KMS-11 (cell line): ENCODE measurements at regions not wholly inside any gene's neighbourhood (a gene's known extent, or its start where the extent isn't known, plus 50 kb on each side); places are given as distances from the start of the nearest gene placed in this dataset.

Experiments used
- H2AFZ ChIP-seq: fragments of 200-600 bp; sonication (generic); 2 replicates; pipeline ENCODE4 v1.6.1; 2016; ENCODE audit warnings: antibody characterized with exemption, mixed run types, low read depth
- H3K27ac ChIP-seq: fragments of 200-600 bp; sonication (generic); 2 replicates; pipeline ENCODE4 v1.6.1; 2016; ENCODE audit warnings: mild to moderate bottlenecking, mixed run types
- H3K27me3 ChIP-seq: fragments of 200-600 bp; sonication (generic); 2 replicates; pipeline ENCODE4 v1.6.1; 2017; ENCODE audit warnings: mild to moderate bottlenecking, low read depth, mixed run types, moderate library complexity; ENCODE audit not compliant: insufficient read depth
- H3K36me3 ChIP-seq: fragments of 200-600 bp; sonication (generic); 2 replicates; pipeline ENCODE4 v1.6.1; 2017; ENCODE audit warnings: mild to moderate bottlenecking, mixed run types; ENCODE audit not compliant: insufficient read depth
- H3K4me1 ChIP-seq: fragments of 200-600 bp; sonication (generic); 2 replicates; pipeline ENCODE4 v1.6.1; 2016; ENCODE audit warnings: mild to moderate bottlenecking, low read depth, mixed run types; ENCODE audit not compliant: poor library complexity, severe bottlenecking
- H3K4me2 ChIP-seq: fragments of 200-600 bp; sonication (generic); 2 replicates; pipeline ENCODE4 v1.7.0; 2016; ENCODE audit warnings: mild to moderate bottlenecking, mixed run types
- H3K4me3 ChIP-seq: fragments of 200-600 bp; sonication (generic); IDR thresholded peaks from 2 replicates; pipeline ENCODE4 v1.6.1; 2017; ENCODE audit warnings: low read depth, low read length, mixed read lengths; ENCODE audit not compliant: insufficient read depth
- H3K79me2 ChIP-seq: fragments of 200-600 bp; sonication (generic); 2 replicates; pipeline ENCODE4 v1.6.1; 2016; ENCODE audit warnings: low read depth, mixed run types; ENCODE audit not compliant: insufficient read depth
- H3K9ac ChIP-seq: fragments of 200-600 bp; sonication (generic); 2 replicates; pipeline ENCODE4 v1.6.1; 2016; ENCODE audit warnings: mild to moderate bottlenecking, mixed run types
- H4K20me1 ChIP-seq: fragments of 200-600 bp; sonication (generic); 2 replicates; pipeline ENCODE4 v1.6.1; 2016; ENCODE audit warnings: mild to moderate bottlenecking, mixed run types; ENCODE audit not compliant: insufficient read depth
- TF ChIP-seq, protein P1 (sequence below): fragments of 200-600 bp; sonication (generic); conservative IDR thresholded peaks from 2 replicates; pipeline ENCODE4 v1.6.1; 2017; ENCODE audit warnings: low read depth, mild to moderate bottlenecking, antibody characterized with exemption, low read length, moderate library complexity, mixed read lengths

DNA sequence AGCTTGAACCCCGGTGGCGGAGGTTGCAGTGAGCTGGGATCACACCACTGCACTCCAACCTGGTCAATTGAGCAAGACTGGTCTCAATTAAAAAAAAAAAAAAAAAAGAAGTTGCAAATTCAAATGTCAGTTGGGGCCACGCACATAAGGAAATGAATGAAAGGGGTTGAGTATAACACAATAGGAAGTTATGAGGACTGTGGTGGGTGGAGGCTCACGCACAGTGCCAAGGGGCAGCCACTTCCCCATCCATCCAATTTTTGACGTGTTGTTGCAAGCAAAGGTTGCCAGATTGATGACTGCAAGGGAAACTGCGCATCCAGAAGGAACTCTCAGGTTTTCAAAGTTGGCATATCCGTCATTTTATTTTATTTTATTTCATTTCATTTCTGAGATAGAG lies 532.2 kb downstream of the NTRK3 start:
- no peak overlapping the region for H3K4me3 ChIP-seq
- no peak overlapping the region for H2AFZ ChIP-seq
- H4K20me1 ChIP-seq, result no peaks in the 10 kb centered on the region
- H3K36me3 ChIP-seq, result no peaks in the 10 kb centered on the region
- H3K79me2 ChIP-seq, result no peaks in the 10 kb centered on the region
- H3K27me3 ChIP-seq, result no peaks in the 10 kb centered on the region
- no peak overlapping the region for H3K4me2 ChIP-seq
- no peak overlapping the region for H3K9ac ChIP-seq
- H3K4me1 ChIP-seq, result no peaks in the 10 kb centered on the region
- TF ChIP-seq, protein P1, sequence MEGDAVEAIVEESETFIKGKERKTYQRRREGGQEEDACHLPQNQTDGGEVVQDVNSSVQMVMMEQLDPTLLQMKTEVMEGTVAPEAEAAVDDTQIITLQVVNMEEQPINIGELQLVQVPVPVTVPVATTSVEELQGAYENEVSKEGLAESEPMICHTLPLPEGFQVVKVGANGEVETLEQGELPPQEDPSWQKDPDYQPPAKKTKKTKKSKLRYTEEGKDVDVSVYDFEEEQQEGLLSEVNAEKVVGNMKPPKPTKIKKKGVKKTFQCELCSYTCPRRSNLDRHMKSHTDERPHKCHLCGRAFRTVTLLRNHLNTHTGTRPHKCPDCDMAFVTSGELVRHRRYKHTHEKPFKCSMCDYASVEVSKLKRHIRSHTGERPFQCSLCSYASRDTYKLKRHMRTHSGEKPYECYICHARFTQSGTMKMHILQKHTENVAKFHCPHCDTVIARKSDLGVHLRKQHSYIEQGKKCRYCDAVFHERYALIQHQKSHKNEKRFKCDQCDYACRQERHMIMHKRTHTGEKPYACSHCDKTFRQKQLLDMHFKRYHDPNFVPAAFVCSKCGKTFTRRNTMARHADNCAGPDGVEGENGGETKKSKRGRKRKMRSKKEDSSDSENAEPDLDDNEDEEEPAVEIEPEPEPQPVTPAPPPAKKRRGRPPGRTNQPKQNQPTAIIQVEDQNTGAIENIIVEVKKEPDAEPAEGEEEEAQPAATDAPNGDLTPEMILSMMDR, result no peak
- no peak overlapping the region for H3K27ac ChIP-seq

DNA sequence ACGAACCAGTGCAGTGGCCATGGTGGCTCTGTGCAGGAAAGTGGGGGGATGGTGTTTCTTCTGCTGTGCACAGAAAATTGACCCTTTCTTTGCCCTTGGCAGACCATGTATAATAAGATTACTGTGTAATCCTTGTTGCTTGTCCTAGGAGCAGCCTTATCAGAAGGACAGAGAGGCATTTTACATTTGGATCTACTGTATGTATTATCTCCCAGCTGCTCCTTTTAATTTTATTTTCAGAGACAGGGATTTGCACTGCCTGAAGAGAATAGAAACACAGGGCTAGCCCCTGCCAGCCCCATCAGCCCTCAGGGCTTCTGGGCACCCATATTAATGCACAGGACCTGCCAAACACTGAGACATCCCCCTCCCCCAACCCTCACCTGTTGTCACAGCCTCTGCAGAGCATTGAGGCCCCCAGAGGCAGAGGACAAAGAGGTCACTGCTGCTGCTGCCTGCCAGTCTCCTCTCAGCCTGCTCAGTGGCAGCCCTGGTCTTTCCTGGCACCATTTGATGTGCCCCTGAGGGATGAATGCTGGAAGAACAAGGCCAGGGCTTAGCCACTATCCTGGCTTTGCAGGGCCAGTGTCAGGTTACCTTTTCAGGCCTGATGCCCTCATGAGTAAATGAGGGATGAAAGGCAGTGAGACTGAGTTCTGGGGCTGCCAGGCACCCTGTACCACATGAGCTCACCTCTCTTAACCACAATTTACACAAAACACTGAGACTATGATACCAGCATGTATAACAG lies 533.4 kb downstream of the NTRK3 start:
- no peaks in the 10 kb centered on the region for H3K27me3 ChIP-seq
- TF ChIP-seq, protein P1, result no peak
- H3K9ac ChIP-seq, result no peak overlapping the region
- H3K4me2 ChIP-seq, result no peak overlapping the region
- no peaks in the 10 kb centered on the region for H3K4me1 ChIP-seq
- H2AFZ ChIP-seq, result no peak overlapping the region
- H4K20me1 ChIP-seq, result no peaks in the 10 kb centered on the region
- no peaks in the 10 kb centered on the region for H3K79me2 ChIP-seq
- H3K36me3 ChIP-seq, result no peaks in the 10 kb centered on the region
- H3K4me3 ChIP-seq, result no peak overlapping the region
- no peak overlapping the region for H3K27ac ChIP-seq

DNA sequence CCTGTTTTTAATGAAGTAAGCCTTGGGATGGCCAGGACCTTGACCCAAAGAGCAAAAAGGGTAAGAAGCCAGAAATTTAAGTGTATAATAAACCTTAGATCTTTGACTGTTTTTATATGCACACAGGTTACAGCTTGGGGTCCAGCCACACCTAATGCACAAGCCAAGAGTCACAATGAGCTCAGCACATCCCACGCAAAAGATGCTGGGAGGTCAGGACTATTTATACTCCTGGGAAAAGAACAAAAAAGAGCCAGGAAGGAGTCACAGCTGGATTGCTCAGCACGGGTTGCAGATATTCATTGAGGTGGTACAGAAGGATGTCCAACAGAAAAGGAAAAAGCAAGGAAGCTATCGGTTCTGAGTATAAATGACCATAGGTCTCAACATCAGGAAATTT lies 536.3 kb downstream of the NTRK3 start:
- H3K4me2 ChIP-seq, result no peak overlapping the region
- H3K9ac ChIP-seq, result no peak overlapping the region
- H3K79me2 ChIP-seq, result no peaks in the 10 kb centered on the region
- no peaks in the 10 kb centered on the region for H3K27me3 ChIP-seq
- H2AFZ ChIP-seq, result no peak overlapping the region
- H3K4me3 ChIP-seq, result no peak overlapping the region
- no peaks in the 10 kb centered on the region for H4K20me1 ChIP-seq
- no peaks in the 10 kb centered on the region for H3K36me3 ChIP-seq
- no peak overlapping the region for H3K27ac ChIP-seq
- no peaks in the 10 kb centered on the region for H3K4me1 ChIP-seq
- TF ChIP-seq, protein P1, result no peak

DNA sequence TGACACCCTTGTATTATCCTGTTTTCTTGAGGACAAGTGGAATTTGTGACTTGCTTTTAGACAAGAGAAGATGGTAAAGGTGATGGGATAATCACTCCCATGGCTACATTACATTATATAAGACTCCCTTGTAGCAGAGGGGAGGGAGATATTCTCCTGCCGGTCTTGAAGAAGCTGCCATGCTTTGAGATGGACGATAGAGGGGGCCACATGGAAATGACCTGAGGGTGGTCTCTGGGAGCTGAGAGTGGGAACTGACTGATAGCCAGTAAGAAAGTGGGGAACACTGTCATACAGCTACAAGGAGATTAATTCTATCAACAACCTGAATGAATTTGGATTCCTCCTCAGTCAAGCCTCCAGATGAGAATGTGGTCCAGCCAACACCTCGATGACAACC lies 540.1 kb downstream of the NTRK3 start:
- Histone ChIP-seq H3K9ac (no peak overlapping the region), H3K36me3 (no peaks in the 10 kb centered on the region), H2AFZ (no peak overlapping the region), H3K4me1 (no peaks in the 10 kb centered on the region), H3K27me3 (no peaks in the 10 kb centered on the region), H3K79me2 (no peaks in the 10 kb centered on the region), H3K27ac (no peak overlapping the region), H3K4me2 (no peak overlapping the region), H3K4me3 (no peak overlapping the region), H4K20me1 (no peaks in the 10 kb centered on the region)
- TF ChIP-seq, protein P1, result no peak
